GM12878 (cell line): ENCODE measurements at regions not wholly inside any gene's neighbourhood (a gene's known extent, or its start where the extent isn't known, plus 50 kb on each side); places are given as distances from the start of the nearest gene placed in this dataset.

Experiments
- BHLHE40 ChIP-seq, 2 experiments: fragments of 450-650 bp in 1 of 2; IDR thresholded peaks; 2 replicates each; pipeline ENCODE4 v1.6.1; 2011 to 2017; ENCODE audit warnings: low read depth in 2 of 2, borderline replicate concordance in 1 of 2, improper control_type of control experiment in 1 of 2, low read length in 1 of 2, mild to moderate bottlenecking in 1 of 2
- BRCA1 ChIP-seq: IDR thresholded peaks from 2 replicates; pipeline ENCODE4 v1.6.1; 2011; ENCODE audit warnings: low read depth, low read length, improper control_type of control experiment
- CREB1 ChIP-seq: IDR thresholded peaks from 2 replicates; pipeline ENCODE4 v1.6.1; 2012; ENCODE audit warnings: low read depth, mild to moderate bottlenecking, inconsistent platforms
- CTCF ChIP-seq, 3 experiments: IDR thresholded peaks in 2 of 3; conservative IDR thresholded peaks in 1 of 3; 2 replicates each; pipeline ENCODE4 v1.5.1; 2011; ENCODE audit warnings: low read depth in 3 of 3, low read length in 3 of 3, mild to moderate bottlenecking in 3 of 3, control low read depth in 2 of 3, moderate library complexity in 2 of 3, inconsistent platforms in 1 of 3, mixed read lengths in 1 of 3; ENCODE audit not compliant: control insufficient read depth in 2 of 3, insufficient read depth in 1 of 3; ENCODE audit errors: extremely low read depth in 1 of 3
- E4F1 ChIP-seq: fragments of 450-650 bp; IDR thresholded peaks from 2 replicates; pipeline ENCODE4 v1.6.1; 2018; ENCODE audit warnings: borderline replicate concordance, mild to moderate bottlenecking; ENCODE audit not compliant: partially characterized antibody
- EZH2 ChIP-seq: IDR thresholded peaks from 2 replicates; pipeline ENCODE4 v1.6.1; 2012; ENCODE audit warnings: low read depth, mild to moderate bottlenecking, control low read depth, inconsistent platforms, low read length, borderline replicate concordance; ENCODE audit not compliant: control insufficient read depth
- FOXM1 ChIP-seq: IDR thresholded peaks from 2 replicates; pipeline ENCODE4 v1.6.1; 2012; ENCODE audit warnings: low read depth, mild to moderate bottlenecking, inconsistent platforms, low read length, moderate library complexity
- GABPA ChIP-seq: IDR thresholded peaks from 2 replicates; pipeline ENCODE4 v1.6.1; 2014; ENCODE audit warnings: antibody characterized with exemption, low read depth, mild to moderate bottlenecking, inconsistent platforms
- POLR2A ChIP-seq: IDR thresholded peaks from 2 replicates; pipeline ENCODE4 v1.6.1; 2011; ENCODE audit warnings: low read depth, mild to moderate bottlenecking, low read length
- POLR2AphosphoS5 ChIP-seq: IDR thresholded peaks from 2 replicates; pipeline ENCODE4 v1.6.1; 2011; ENCODE audit warnings: mild to moderate bottlenecking, low read length, inconsistent platforms
- RELA ChIP-seq: fragments of 450-650 bp; IDR thresholded peaks from 2 replicates; pipeline ENCODE4 v1.8.0; 2014; ENCODE audit warnings: borderline replicate concordance; ENCODE audit not compliant: partially characterized antibody
- SMC3 ChIP-seq: IDR thresholded peaks from 2 replicates; pipeline ENCODE4 v1.6.1; 2011; ENCODE audit warnings: low read length, improper control_type of control experiment, borderline replicate concordance
- SPI1 ChIP-seq: IDR thresholded peaks from 2 replicates; pipeline ENCODE4 v1.6.1; 2011; ENCODE audit warnings: low read depth, mild to moderate bottlenecking, low read length, moderate library complexity, borderline replicate concordance; ENCODE audit not compliant: insufficient read depth

- TF ChIP-seq POLR2AphosphoS5 (no peak), EZH2 (no peak), E4F1 (no peak), CTCF (IDR thresholded peaks at IDR 0.05 in 2 of 3, conservative IDR thresholded peaks at IDR 0.05 in 1 of 3; ENCODE audit: control insufficient read depth in 2 of 3, extremely low read depth in 1 of 3, insufficient read depth in 1 of 3, low read depth in 3 of 3, low read length in 3 of 3) (no peak), RELA (no peak), FOXM1 (no peak), BHLHE40 (IDR thresholded peaks at IDR 0.05; ENCODE audit: borderline replicate concordance in 1 of 2, low read depth in 2 of 2, low read length in 1 of 2) (no peak), POLR2A (no peak), GABPA (no peak), SMC3 (no peak), BRCA1 (no peak), CREB1 (no peak), SPI1 (no peak)
Measured at GRCh38 chr2:30321466-30321865, 90.1 kb downstream of the LBH start.
